CD4-positive, alpha-beta T cell treated with Interleukin-17A for 4 hours (primary cell): ENCODE measurements at regions not wholly inside any gene's neighbourhood (a gene's known extent, or its start where the extent isn't known, plus 50 kb on each side); places are given as distances from the start of the nearest gene placed in this dataset.
"Not testable (repeated sequence)": the region's sequence is repeated elsewhere in the genome, so short reads cannot be mapped to it uniquely, and the experiment has no call there.

Experiments used
- DNase-seq: peaks from one replicate; pipeline ENCODE4 v3.0.0-alpha.2; 2020; ENCODE audit warnings: mixed read lengths

DNA sequence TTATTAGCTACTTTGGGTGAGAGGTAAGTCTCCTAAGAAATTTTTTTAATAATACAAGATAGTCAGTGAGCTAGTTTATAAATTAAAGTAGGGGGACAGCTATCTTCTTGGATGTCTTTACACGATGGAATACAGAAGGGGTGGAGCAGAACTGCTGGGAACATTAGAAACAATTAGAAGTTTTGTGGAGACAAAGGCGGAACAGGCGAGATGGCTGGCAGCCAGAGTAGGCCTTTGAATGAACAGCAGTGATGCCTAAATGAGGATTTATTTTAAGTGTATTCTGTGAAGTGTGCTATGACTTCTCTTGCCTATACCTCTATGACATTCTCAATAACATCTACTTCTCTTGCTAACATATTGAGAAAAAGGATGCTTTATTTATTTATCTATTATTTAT is 1345.3 kb upstream of the SEL1L start:
- no peak for DNase-seq

DNA sequence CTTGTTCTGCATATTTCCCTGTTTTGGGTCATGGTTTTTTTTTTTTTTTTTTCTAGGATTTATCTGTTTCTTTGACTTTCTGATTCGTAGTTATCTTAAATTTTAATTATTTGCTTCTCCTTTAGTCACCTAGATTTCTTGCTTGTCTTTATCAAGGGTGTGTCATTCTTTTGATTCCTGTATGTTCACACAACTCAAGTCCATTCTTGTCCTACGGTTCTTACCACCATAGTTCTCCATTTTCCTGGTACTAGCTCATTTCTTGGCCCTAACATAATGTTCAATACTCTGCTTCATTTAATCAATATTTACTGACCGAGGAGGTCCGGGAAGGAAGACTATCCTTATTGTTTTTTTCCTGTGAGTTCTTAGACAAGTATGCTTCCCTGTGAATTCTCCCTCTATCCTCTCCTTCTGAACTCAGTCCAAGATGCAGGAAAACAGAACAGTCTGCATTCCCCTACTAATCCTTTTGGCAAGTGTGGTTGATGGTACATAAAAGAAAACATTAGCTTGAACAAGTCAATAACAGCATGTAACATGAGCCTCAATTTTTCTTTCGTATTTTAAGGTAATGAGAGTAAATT is 1346.4 kb upstream of the SEL1L start:
- DNase-seq = no peak

DNA sequence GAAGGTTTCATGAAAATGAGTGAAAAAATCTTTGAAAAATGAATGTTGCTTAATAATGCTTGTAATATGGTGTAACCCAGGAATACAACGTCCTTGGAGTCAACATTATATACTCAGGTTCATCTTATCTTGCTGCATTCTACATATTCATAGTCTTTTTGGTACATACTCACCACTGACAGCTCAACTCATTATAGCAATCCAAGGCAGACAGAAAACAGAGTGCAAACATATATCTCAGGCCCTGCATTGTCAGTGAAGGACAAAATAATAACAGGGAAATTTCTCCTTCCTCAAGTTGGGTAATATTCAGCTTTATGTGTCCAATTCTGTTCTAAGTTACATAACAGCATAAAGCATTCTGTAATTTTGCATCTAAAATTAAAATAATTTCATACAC is 1353.0 kb upstream of the SEL1L start:
- no peak for DNase-seq

DNA sequence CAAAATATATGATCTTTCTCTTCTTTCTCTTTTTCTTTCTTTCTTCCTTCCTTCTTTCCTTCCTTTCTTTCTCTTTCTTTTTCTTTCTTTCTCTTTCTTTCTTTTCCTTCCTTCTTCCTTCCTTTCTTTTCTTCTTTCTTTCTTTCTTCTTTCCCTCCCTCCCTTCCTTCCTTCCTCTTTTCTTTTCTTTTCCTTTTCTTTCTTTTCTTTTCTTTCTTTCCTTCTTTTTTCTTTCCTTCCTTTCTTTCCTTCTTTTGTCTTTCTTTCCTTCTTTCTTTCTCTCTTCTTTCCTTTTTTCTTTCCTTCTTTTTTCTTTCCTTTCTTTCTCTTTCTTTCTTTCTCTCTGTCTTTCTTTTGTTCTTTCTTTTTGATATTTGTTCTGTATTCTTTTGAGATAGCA is 1356.0 kb upstream of the SEL1L start:
- no peak for DNase-seq

DNA sequence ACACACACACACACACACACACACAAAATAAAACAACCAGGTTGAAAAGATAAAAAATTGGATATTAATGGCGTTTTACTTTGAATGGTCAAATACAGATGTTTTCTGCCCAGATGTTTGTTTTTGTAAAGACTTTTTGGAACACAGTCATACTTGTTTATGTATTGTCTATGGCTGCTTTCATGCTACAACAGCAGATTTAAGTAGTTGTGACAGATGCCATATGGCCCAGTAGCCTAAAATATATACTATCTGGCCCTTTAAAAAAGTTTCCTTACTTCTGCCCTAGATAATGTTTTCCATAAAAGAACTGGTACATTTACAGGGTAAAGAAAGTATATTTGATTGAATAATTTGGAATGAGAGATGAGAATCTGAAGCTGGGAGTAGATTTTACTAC is 1362.8 kb upstream of the SEL1L start:
- no peak for DNase-seq

DNA sequence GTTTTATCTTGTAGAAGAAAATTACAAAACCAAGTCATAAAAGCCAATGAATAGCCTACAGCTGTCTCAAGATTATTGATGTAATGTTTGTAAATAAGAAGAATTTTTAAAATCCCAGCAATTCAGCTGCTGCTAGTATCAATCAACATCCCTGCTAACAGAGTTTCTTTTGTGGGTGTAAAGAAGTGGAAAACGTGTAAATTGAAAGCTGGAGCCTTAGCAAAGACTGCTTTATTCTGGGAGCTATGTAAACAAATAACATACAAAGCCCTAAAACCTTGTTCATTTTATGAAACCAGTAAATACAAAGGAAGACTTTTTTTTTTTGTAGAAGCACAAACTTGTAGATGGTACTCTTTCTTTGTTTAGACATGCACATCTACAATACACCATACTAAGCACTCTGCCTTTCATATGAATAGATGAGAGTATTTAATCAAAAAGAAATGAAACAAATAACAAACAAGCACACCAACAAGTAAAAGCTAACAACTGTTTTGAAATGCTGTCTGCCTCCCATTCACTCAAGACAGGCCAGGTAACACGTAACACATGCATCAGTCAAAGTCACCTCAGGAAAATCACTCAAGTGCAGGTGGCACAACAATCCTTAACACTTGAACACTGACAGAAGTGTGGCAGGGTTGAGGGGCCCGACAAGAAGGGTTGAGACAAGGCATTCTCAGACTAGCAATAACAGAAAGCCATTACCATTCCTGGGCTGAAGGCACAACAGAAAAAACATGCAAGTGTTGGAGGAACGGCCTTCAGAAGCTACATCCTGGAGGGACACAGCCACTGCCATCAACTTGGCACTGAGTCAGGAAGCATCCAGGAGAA is 1364.0 kb upstream of the SEL1L start:
- DNase-seq = no peak

DNA sequence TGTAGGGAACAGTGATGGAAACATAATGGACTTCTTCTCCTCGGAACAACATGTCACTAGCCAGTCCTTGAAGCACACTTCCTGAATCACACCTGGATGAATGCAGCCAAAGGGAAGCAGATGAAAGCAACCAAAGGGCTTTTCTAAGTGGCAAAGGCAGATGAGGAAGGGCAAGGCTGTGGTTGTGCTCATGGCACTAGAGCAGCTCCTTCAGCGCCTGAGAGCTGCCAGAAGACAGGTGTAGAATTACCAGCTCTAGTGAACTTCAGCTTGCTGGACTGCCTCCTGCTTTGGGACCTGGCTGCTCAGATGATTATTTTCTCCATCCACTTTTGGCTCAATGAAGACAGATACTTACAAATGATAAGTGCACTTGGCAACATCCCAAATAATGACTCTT is 1372.1 kb upstream of the SEL1L start:
- no peak for DNase-seq

DNA sequence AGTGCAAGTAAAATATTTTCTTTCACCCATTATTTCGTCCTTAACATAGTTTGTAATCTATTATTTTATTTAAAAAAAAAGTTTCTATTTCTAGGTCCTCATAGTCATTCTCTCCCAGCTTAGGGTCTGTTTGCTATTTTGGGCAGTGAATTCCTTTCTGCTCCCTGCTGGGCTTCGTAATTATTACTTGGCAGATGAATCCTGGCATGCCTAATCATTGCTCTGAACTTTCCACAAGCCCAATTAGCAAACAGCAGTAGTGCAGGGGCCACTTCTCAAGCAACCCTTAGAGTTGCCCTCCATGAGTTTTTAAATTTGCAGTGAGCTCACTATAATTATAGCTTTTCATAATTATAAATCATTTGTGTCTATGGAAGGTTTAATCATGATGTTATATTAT is 1378.3 kb upstream of the SEL1L start:
- no peak for DNase-seq

DNA sequence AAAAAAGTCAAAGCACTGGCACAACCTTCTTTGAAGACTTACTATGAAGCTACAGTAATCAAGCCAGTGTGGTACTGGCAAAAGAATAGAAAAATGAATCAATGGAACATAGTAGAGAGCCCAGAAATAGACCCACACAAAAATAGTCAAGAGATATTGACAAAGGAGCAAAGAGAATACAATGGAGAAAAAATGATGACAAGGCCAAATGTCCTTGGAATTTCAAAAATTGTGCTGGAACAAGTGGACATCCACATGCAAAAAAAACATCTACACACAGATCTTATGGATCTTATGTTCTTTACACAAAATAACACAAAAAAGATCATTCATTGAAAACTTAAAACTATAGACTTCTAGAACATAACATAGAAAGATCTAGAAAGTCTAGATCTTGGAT is 1379.7 kb upstream of the SEL1L start:
- no peak for DNase-seq

DNA sequence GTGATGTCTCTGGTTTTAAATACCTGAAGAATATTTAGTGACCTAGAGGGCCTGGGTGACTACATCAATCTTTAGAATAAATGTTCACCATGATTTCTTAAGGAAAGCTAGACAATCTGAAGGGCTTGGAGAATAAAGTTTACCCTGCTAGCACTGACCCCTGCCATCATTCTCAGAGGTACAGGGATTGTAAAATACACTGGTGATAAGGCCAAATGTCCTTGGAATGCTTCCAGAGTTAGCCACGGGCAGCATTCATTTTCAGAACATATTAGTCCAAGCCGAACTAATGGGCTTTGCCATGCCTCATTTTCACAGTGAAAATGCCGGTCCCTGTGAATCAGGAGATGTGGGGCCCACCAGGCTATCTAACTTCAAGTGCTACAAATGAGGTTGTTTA is 1381.7 kb upstream of the SEL1L start:
- DNase-seq = no peak

DNA sequence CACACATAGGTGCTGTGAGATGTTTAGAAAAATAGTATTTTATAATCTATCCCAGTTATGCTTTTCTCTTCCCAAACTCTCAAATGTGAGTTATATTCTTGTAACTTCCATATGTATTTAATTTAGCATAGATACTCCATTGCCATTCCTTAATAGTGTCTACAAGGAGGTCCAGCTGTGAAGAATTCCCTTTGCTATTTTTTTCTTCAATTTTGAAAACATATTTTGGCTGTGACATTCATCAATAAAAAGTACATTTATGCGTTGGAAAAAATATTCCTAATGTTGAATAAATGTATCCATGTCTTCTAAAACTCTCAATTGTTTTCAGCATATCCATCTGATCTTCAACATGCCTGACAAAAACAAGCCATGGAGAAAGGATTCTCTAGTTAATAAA is 1402.0 kb upstream of the SEL1L start:
- no peak for DNase-seq

DNA sequence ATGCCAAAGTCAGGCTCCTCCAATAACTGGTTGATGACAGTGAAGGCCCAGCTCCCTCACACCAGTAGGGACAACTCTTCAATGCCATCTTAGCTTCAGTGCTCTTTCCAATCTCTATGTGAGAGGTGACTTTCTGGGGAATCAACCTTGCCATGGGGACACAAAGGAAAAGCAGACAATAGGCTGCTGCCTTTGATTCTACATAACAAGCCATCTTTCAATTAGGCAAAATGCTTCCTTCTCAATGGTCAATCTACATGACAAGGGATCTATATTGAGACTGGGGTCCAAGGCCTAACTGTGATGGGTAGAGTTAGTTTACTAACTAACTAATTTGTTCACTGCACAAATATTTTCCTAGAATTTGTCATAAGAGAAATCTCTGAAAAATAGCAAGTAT is 1417.5 kb upstream of the SEL1L start:
- DNase-seq = no peak

DNA sequence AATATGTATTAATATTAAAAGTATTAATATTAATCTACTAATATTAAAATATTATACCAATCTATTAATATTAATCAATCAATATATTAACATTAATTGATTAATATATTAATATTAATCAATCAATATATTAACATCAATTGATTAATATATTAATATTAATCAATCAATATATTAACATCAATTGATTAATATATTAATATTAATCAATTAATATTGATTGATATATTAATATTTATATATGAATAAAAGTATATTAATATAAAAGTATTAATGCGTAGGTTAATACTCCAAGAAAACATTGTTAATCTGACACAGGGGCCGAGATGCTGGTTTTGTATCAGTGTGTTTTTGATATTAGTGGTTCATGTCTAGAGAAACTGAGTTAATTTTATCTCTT is 1430.1 kb upstream of the SEL1L start:
- no peak for DNase-seq

DNA sequence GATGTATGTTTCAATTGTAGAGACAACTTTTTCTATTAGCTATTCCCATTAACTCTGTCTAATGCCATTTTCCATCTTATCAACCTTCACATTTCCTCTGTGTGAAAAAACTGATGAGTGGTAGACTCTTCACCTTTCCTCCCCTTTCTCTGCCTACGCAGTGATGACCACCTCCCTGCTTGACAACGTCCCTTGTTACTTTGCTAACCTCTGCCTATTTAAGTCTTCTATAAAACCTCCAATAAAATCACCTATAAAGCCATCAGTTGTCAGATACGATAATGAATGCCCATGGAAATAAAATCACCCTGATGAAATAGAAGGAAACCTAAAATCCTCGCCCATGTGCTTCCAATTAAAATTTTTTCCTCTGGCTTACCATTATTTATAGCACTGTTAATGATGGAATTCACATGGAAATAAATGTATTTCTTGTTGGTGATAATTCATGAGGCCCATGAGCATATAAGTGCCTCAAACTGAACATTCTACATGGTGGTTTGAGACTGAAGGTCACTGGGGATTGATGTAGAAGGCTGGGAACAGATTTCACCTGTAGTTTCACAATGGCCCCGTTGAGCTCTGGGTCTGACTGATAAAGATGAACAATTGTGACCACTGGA is 1454.0 kb upstream of the SEL1L start:
- DNase-seq = no peak

DNA sequence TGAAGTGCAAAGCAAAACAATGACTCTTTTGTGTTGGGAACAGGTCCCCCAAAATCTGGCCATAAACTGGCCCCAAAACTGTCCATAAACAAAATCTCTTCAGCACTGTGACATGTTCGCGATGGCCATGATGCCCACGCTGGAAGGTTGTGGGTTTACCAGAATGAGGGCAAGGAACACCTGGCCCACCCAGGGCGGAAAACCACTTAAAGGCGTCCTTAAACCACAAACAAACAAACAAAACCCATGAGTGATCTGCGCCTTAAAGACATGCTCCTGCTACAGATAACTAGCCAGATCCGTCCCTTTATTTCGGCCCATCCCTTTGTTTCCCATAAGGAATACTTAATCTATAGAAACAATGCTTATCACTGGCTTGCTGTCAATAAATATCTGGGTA is 1460.9 kb upstream of the SEL1L start:
- not testable (repeated sequence) for DNase-seq

DNA sequence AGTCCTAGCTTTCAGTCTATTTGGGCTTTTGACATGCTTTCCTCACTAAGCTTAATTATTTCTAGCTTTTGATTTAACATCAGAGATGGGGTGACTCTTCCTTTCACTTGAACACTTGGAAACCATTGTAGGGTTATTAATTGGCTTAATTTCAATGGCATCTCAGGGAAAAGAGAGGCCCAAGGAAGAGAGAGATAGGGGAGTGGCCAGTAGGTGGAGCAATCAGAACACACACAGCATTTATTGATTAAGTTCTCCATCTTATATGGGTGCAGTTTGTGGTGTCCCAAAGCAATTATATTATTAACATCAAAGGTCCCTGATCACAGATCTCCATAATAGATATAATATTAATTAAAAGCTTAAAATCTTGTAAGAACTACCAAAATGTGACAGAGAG is 1466.1 kb upstream of the SEL1L start:
- DNase-seq = no peak

DNA sequence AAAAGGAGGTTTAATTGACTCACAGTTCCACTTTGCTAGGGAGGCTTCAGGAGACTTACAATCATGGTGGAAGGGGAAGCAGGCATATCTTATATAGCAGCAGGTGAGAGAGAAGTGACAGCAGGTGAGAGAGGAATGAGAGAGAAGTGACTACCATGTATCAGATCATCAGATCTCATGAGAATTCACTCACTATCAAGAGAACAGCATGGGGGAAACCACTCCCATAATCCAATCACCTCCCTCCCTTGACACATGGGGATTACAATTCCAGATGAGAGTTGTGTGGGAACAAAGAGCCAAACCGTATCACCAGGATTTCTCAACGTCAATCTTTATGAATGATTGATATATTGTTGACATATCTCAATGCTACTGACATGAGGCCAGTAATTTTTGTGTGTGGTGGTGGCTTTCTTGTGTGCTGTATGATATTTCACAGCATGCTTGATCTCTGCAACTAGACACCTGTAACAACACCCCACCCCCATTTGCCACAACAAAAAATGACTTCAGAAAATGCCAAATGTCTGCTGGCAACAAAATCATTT is 1470.9 kb upstream of the SEL1L start:
- DNase-seq = no peak

DNA sequence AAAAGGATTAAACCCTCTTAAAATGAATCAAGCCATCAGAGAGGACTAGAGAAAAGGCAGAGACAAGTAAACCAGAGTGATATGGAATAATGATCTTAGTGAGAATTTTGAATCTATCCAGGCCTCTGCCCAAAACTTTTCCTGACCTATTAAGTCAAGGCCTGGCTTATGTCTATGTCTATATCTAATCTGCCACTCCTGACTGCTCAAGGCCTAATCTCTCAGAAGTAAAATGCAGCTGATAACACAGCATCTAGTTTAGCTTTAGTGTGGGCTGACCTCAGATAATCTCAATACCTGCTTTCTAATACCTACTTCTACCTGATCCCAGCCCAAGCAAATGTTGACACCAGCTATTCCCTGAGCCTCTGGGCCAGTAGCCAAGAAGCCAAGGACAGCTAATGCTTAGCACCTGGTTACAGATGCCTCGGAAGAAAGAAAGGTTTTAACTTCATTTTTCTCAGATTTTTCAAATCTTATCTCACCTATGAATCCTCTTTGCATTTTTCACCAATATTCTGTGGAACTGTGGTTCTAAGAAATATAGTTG is 1472.5 kb upstream of the SEL1L start:
- DNase-seq = no peak

DNA sequence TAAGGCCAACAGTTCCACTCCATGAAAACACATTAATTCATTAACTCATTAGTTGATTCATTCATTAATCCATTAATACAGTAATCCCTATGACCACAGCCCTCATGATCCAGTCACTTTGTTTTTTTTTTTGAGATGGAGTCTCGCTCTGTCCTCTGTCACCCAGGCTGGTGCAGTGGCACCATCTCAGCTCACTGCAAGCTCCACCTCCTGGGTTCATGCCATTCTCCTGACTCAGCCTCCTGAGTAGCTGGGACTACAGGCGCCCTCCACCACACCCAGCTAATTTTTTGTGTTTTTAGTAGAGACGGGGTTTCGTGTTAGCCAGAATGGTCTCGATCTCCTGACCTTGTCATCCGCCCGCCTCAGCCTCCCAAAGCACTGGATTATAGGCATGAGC is 1473.4 kb upstream of the SEL1L start:
- not testable (repeated sequence) for DNase-seq

DNA sequence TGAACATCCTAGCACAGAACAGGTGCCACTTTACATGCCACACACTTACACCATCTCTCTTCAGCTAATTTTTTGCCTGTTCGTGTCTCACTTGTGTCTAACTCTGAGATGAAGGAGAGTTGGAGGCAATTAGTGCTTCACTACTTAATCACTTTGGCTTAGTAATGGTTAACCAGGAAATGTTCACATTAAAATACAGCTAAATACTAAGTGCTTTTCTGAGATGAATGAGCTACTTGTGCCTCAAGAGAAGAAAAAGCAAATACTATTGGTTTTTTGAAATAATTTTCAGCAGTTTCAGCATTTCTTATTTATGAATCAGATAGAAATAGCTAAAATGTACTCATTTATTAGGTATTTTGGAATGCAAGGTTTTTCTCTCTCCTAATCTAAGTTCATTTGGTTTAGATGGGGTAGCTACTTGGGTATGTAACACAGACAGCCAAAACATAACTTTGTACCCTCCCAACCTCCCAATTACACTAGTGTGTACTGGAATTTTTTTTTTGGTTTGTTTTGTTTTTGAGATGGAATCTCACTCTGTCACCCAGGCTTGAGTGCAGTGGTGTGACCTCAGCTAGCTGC is 1474.1 kb upstream of the SEL1L start:
- DNase-seq = no peak

DNA sequence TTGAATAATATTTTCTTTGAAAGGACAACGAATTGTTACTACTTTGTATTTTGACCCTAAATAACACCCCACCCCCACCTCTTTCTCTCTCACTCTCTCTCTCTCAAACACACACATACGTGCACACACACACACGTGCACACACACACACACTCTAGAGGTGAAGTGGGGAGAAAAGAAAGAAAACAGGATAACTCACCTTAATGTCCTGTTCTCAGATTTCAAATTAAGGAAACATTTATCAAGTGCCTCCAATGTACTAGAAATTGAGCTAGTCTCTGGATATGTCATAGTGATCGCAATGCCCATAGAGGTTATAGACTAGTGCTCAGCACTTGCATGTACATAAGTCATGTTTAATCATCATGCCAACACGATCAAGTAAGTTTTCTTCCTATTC is 1483.6 kb upstream of the SEL1L start:
- no peak for DNase-seq

DNA sequence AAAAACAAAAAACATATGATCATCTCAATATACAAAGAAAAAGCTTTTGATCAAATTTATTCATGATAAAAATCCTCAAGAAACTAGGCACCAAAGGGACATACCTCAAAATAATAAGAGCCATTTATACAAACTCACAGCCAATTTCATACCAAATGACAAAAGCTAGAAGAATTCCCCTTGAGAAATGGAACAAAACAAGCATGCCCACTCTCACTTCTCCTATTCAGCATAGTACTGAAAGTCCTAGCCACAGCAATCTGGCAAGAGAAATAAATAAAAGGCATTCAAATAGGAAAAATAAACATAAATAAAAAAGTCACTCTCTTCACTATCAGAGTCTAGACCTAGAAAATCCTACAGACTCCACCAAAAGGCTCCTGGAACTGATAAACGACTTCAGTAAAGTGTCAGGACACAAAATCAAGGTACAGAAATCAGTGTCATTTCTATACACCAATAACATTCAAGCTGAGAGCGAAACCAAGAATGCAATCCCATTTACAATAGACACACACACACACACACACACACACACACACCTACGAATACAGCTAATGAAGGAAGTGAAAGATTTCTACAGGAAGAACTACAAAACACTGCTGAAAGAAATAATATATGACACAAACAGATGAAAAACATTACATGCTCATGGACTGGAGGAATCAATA is 1486.2 kb upstream of the SEL1L start:
- DNase-seq = no peak

DNA sequence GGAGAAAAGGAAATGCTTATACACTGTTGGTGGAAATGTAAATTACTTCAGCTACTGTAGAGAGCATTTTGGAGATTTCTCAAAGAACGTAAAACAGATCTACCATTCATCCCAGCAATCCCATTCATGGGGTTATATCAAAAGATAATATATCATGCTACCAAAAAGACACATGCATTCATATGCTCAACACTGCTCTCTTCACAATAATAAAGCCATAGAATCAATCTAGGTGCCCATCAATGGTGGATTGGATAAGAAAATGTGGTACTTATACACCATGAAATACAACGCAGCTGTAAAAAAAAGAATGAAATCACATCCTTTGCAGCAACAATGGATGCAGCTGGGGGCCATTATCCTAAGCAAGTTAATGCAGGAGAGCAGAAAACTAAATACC is 1487.7 kb upstream of the SEL1L start:
- DNase-seq = no peak
